Body of pancreas (tissue), 4 donors: ENCODE measurements at regions not wholly inside any gene's neighbourhood (a gene's known extent, or its start where the extent isn't known, plus 50 kb on each side); places are given as distances from the start of the nearest gene placed in this dataset.

Experiments
- ATAC-seq: fragments of 150-250 bp; one replicate; pipeline ENCODE4 v1.9.1; 2016
- DNase-seq, 4 donors: peaks; one replicate each; pipeline ENCODE4 v3.0.0-alpha.2; 2019
- H3K27ac ChIP-seq, 4 donors: fragments of 200-600 bp; sonication (generic); 1 replicate in 3 of 4; 2 replicates in 1 of 4; pipeline versions ENCODE4 v1.5.1 to v1.6.1; 2016 to 2019; ENCODE audit warnings: mild to moderate bottlenecking in 1 of 4, mixed read lengths in 1 of 4, moderate library complexity in 1 of 4
- H3K27me3 ChIP-seq, 2 donors: fragments of 200-600 bp; sonication (generic); one replicate each; pipeline ENCODE4 v1.6.0; 2016; ENCODE audit warnings: mild to moderate bottlenecking in 1 of 2
- H3K36me3 ChIP-seq, 2 donors: fragments of 200-600 bp; sonication (generic); replicated peaks in 1 of 2; 2 replicates each; pipeline ENCODE4 v1.5.1; 2016; ENCODE audit warnings: low read depth in 2 of 2; ENCODE audit not compliant: insufficient read depth in 1 of 2
- H3K4me1 ChIP-seq: fragments of 200-600 bp; sonication (generic); one replicate; pipeline ENCODE4 v1.6.0; 2016
- H3K4me3 ChIP-seq, 2 donors: fragments of 200-600 bp; sonication (generic); 1 replicate in 1 of 2; 2 replicates in 1 of 2; pipeline ENCODE4 v1.5.1; 2016 to 2019
- H3K9me3 ChIP-seq, 3 donors: fragments of 200-600 bp; sonication (generic); 1 replicate in 2 of 3; 2 replicates in 1 of 3; pipeline ENCODE4 v1.5.1; 2016
- POLR2A ChIP-seq, 3 donors: fragments of 450-650 bp; IDR thresholded peaks; one replicate each; pipeline ENCODE4 v1.6.1; 2016; ENCODE audit warnings: antibody characterized with exemption in 3 of 3, mild to moderate bottlenecking in 2 of 3
- WGBS, 2 donors: methylation state at CpG; one replicate each; pipeline ENCODE4 v1.1.5; 2017; 5-methylcytosine and 5-hydroxymethylcytosine counted together
- intact Hi-C: fragments of 100-400 bp; cut with DNase I; formaldehyde crosslinking; loops from one replicate; pipeline ENCODE4 v1.15.1; 2023
- TF ChIP-seq, protein P1 (sequence below), 7 experiments: fragments of 450-650 bp in 4 of 7; fragments of 200-600 bp in 3 of 7; sonication (generic) in 3 of 7; IDR thresholded peaks; one replicate each; pipeline ENCODE4 v1.5.1; 2016 to 2019; ENCODE audit warnings: antibody characterized with exemption in 7 of 7

DNA sequence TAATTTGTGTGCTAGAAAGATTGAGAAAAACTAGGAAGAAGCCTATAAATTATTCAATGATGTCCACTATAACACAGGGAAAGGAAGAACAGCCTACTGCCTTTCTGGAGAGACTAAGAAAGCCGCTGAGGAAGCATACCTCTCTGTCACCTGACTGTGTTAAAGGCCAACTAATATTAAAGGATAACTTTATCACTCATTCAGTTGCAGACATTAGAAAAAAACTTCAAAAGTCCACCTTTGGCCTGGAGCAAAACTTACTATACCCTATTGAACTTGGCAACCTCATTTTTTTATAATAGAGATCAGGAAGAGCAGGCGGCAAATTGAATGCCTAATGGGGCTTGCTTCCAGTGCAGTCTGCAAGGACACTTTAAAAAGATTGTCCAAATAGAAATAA lies 309.5 kb upstream of the HSFY2 start:
- DNase-seq (no peak), ATAC-seq (no peak)
- no peaks in the 10 kb centered on the region for H3K36me3 ChIP-seq
- H3K27ac ChIP-seq: no peak overlapping the region
- no peaks in the 10 kb centered on the region for H3K9me3 ChIP-seq
- no peaks in the 10 kb centered on the region for H3K27me3 ChIP-seq
- WGBS, 2 donors: 89 to 92% methylated on average over 2 of the region's 2 CpGs
- no peak for TF ChIP-seq POLR2A (IDR thresholded peaks at IDR 0.05)
- TF ChIP-seq, protein P1, sequence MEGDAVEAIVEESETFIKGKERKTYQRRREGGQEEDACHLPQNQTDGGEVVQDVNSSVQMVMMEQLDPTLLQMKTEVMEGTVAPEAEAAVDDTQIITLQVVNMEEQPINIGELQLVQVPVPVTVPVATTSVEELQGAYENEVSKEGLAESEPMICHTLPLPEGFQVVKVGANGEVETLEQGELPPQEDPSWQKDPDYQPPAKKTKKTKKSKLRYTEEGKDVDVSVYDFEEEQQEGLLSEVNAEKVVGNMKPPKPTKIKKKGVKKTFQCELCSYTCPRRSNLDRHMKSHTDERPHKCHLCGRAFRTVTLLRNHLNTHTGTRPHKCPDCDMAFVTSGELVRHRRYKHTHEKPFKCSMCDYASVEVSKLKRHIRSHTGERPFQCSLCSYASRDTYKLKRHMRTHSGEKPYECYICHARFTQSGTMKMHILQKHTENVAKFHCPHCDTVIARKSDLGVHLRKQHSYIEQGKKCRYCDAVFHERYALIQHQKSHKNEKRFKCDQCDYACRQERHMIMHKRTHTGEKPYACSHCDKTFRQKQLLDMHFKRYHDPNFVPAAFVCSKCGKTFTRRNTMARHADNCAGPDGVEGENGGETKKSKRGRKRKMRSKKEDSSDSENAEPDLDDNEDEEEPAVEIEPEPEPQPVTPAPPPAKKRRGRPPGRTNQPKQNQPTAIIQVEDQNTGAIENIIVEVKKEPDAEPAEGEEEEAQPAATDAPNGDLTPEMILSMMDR (IDR thresholded peaks at IDR 0.05): no peak
- H3K4me1 ChIP-seq: no peaks in the 10 kb centered on the region
- H3K4me3 ChIP-seq: no peak overlapping the region
- intact Hi-C loops: no loop called here

DNA sequence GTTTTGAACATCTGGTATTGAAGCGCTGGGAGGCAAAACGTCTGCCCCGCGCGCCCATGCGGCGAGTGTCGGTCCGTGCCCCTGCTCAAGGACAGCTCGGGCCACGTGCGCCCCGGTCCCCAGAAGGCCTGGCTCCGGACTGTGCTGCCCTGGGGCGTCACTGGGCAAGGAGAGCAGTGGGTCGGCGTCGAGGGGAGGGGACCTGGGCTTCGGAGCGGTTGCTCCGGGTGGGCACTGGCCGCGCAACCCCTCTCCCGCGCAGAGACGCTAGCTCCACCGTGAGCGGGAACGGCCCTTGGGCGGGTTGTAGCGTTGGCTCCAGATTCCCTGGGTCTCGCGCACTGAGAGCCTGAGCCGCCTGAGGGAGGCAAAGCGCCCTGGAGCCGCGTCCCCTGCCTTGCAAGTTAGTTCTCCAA lies 304.2 kb upstream of the HSFY2 start:
- intact Hi-C loops: no loop called here
- ATAC-seq: peak; percentile 26

DNA sequence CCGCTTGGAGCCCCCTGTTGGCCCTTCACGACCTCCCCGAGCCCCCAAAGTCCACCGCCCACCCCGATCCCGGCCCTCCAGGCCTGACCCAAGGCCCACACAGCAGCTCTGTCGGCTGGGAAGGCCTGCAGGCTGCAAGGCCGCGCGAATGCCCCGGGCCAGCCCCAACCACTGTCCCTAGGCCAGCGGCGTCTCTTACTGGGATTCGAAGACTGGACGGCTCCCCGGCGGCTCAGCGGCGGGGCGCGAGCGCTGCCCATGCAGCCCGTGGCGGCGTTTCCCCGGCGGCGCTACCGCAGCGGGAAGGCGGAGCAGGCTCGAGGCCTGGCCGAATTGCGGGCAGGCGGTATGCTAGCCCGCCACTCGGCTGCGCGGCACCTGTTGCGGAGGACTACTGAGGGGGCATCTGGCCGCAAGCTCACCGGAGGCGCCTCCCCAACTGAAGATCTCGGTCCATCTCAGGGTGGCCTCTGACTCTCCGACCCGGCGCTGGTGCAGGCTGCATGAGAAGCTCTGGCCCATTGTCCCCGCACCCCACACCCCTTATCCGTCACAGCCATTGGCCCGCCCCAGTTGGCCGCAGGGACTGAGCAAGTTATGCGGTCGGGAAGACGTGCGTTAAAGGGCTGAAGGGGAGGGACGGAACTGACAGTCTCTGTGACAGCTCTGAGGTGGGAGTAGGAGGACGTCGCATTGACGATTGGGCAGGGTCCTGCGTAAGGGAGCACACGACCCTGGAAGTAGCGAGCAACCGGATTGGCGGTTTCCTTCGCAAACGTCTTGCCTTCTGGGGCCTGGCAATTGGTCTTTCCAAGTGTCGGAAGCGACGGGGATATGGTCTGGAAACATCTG lies 303.5 kb upstream of the HSFY2 start:
- no peaks in the 10 kb centered on the region for H3K4me1 ChIP-seq
- peak overlapping the region in 1 of 2 donors; percentile 30 for H3K4me3 ChIP-seq
- 1% methylated on average over 34 of the region's 69 CpGs; no CpG with 5 or more reads in 1 of the 2 donors for WGBS, 2 donors
- intact Hi-C loops: no loop called here
- TF ChIP-seq, protein P1 (IDR thresholded peaks at IDR 0.05): no peak
- TF ChIP-seq POLR2A (IDR thresholded peaks at IDR 0.05): no peak
- no peaks in the 10 kb centered on the region for H3K9me3 ChIP-seq
- no peaks in the 10 kb centered on the region for H3K27me3 ChIP-seq
- ATAC-seq (peak; percentile 58), DNase-seq (peak in 2 of 4 donors; percentile 47 to 59)
- H3K27ac ChIP-seq: peak overlapping the region in 2 of 4 donors; percentile 72 to 87
- no peaks in the 10 kb centered on the region for H3K36me3 ChIP-seq

More for the DNA sequence above, 304.2 kb upstream of the HSFY2 start:
- peak in 2 of 4 donors; percentile 10 to 21 for DNase-seq
- no peaks in the 10 kb centered on the region for H3K36me3 ChIP-seq
- peak overlapping the region in 2 of 4 donors; percentile 72 to 87 for H3K27ac ChIP-seq
- H3K4me3 ChIP-seq: no peak overlapping the region
- WGBS, 2 donors: 11 to 80% methylated on average over 2 to 21 of the region's 37 CpGs
- no peaks in the 10 kb centered on the region for H3K9me3 ChIP-seq
- H3K27me3 ChIP-seq: no peaks in the 10 kb centered on the region
- H3K4me1 ChIP-seq: no peaks in the 10 kb centered on the region
- TF ChIP-seq, protein P1 (IDR thresholded peaks at IDR 0.05): no peak
- no peak for TF ChIP-seq POLR2A (IDR thresholded peaks at IDR 0.05)

DNA sequence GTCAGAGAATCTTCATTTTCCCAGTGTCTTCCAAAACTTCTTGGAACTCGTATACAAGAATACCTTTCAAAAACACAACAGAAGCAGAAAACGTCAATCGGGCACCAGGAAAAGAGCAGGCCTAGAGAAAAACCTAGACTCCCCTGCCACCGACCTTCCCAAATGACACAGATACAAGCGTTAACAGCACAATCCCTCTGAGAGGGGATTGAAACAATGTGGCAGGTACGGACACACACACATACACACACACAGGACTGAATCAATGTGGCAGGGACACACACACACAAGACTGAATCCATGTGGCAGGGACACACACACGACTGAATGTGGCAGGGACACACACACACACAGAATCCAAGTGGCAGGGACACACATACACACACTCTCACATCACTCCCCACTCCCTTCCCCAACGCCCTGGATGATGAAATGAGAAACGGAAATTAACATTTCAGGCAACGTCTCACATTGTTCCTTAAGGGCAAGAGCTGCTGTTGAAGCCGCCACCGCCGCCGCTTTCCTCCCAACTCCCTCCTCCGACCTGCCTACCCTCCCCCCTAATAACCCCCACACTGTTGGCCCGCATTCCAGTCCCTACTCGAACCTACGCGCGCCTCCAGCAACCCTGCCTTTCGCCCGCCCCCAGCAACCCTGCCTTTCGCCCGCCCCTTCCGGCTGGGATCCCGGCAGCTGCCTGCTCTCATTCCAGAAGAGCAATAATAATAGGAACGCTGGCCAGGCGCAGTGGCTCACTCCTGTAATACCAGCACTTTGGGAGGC lies 302.1 kb upstream of the HSFY2 start:
- no peaks in the 10 kb centered on the region for H3K4me1 ChIP-seq
- WGBS, 2 donors: 1% methylated on average over 15 to 28 of the region's 28 CpGs
- TF ChIP-seq, protein P1 (IDR thresholded peaks at IDR 0.05): no peak
- TF ChIP-seq POLR2A (IDR thresholded peaks at IDR 0.05): no peak
- intact Hi-C loops: no loop called here
- peak overlapping the region in 1 of 2 donors; percentile 30 for H3K4me3 ChIP-seq
- H3K9me3 ChIP-seq: no peaks in the 10 kb centered on the region
- peak in 2 of 4 donors; percentile 82 to 86 for DNase-seq
- no peaks in the 10 kb centered on the region for H3K27me3 ChIP-seq
- no peaks in the 10 kb centered on the region for H3K36me3 ChIP-seq
- peak; percentile 87 for ATAC-seq
- peak overlapping the region in 2 of 4 donors; percentile 72 to 87 for H3K27ac ChIP-seq
